OCI-LY1 (cell line): ENCODE measurements at regions not wholly inside any gene's neighbourhood (a gene's known extent, or its start where the extent isn't known, plus 50 kb on each side); places are given as distances from the start of the nearest gene placed in this dataset.

Source experiments
- H2AFZ ChIP-seq: fragments of 200-600 bp; sonication (generic), shearing (Covaris generic); 2 replicates; pipeline ENCODE4 v1.6.0; 2014; ENCODE audit warnings: antibody characterized with exemption, mild to moderate bottlenecking, low read length
- H3F3A ChIP-seq: fragments of 200-600 bp; sonication (generic), shearing (Covaris generic); 2 replicates; pipeline ENCODE4 v1.6.0; 2014; ENCODE audit warnings: mild to moderate bottlenecking, antibody characterized with exemption, low read length, moderate library complexity; ENCODE audit not compliant: insufficient read depth
- H3K27ac ChIP-seq: fragments of 200-600 bp; sonication (generic); 2 replicates; pipeline ENCODE4 v1.5.1; 2014; ENCODE audit warnings: low read length, mixed run types, mild to moderate bottlenecking, low read depth; ENCODE audit not compliant: poor library complexity, severe bottlenecking
- H3K27me3 ChIP-seq: fragments of 200-600 bp; sonication (generic); 2 replicates; pipeline ENCODE4 v1.6.0; 2014; ENCODE audit warnings: antibody characterized with exemption, mild to moderate bottlenecking, low read length, moderate library complexity; ENCODE audit not compliant: insufficient read depth
- H3K36me3 ChIP-seq: fragments of 200-600 bp; sonication (generic); 2 replicates; pipeline ENCODE4 v1.6.1; 2014; ENCODE audit warnings: mild to moderate bottlenecking, antibody characterized with exemption, low read length, moderate library complexity, mixed read lengths; ENCODE audit not compliant: insufficient read depth
- H3K4me1 ChIP-seq: fragments of 200-600 bp; sonication (generic); 2 replicates; pipeline ENCODE4 v1.5.1; 2014; ENCODE audit warnings: mild to moderate bottlenecking, low read length, moderate library complexity; ENCODE audit not compliant: insufficient read depth, severe bottlenecking
- H3K4me2 ChIP-seq: fragments of 200-600 bp; sonication (generic), shearing (Covaris generic); 2 replicates; pipeline ENCODE4 v1.6.1; 2014; ENCODE audit warnings: low read length
- H3K4me3 ChIP-seq: fragments of 200-600 bp; sonication (generic); 2 replicates; pipeline ENCODE4 v1.5.1; 2014; ENCODE audit warnings: low read length, low read depth, mild to moderate bottlenecking, mixed read lengths; ENCODE audit not compliant: poor library complexity, severe bottlenecking
- H3K79me2 ChIP-seq: fragments of 200-600 bp; shearing (Covaris generic); 2 replicates; pipeline ENCODE4 v1.6.1; 2016; ENCODE audit warnings: mixed run types, low read length, mixed read lengths; ENCODE audit not compliant: insufficient read depth
- H3K9ac ChIP-seq: fragments of 200-600 bp; sonication (generic), shearing (Covaris generic); 2 replicates; pipeline ENCODE4 v1.6.1; 2014; ENCODE audit warnings: mild to moderate bottlenecking, low read length, mixed read lengths
- H3K9me2 ChIP-seq: fragments of 200-600 bp; sonication (generic), shearing (Covaris generic); 2 replicates; pipeline ENCODE4 v1.6.1; 2014; ENCODE audit warnings: low read depth, mild to moderate bottlenecking, low read length, mixed read lengths
- H3K9me3 ChIP-seq: fragments of 200-600 bp; shearing (Covaris generic); 2 replicates; pipeline ENCODE4 v1.6.1; 2014; ENCODE audit warnings: low read length, mixed read lengths
- H4K20me1 ChIP-seq: fragments of 200-600 bp; sonication (generic), shearing (Covaris generic); 2 replicates; pipeline ENCODE4 v1.6.0; 2016; ENCODE audit warnings: mild to moderate bottlenecking, low read length; ENCODE audit not compliant: insufficient read depth
- CTCF ChIP-seq: fragments of 200-600 bp; sonication (generic), shearing (Covaris generic); IDR thresholded peaks from 2 replicates; pipeline ENCODE4 v1.5.1; 2017; ENCODE audit warnings: mild to moderate bottlenecking, antibody characterized with exemption, low read length, moderate library complexity, mixed read lengths
- EZH2 ChIP-seq: fragments of 200-600 bp; sonication (generic), shearing (Covaris generic); IDR thresholded peaks from 2 replicates; pipeline ENCODE4 v1.8.0; 2017; ENCODE audit warnings: borderline replicate concordance, mixed run types, mild to moderate bottlenecking, antibody characterized with exemption, low read length, moderate library complexity, mixed read lengths

- no peaks in the 10 kb centered on the region for H3K9me2 ChIP-seq
- H3K4me3 ChIP-seq = no peak overlapping the region
- no peak for TF ChIP-seq EZH2
- TF ChIP-seq CTCF = no peak
- no peaks in the 10 kb centered on the region for H3K27me3 ChIP-seq
- H3K9ac ChIP-seq = no peak overlapping the region
- H3K4me2 ChIP-seq = no peak overlapping the region
- no peaks in the 10 kb centered on the region for H4K20me1 ChIP-seq
- H2AFZ ChIP-seq = no peak overlapping the region
- no peaks in the 10 kb centered on the region for H3K79me2 ChIP-seq
- no peaks in the 10 kb centered on the region for H3K4me1 ChIP-seq
- H3F3A ChIP-seq = no peaks in the 10 kb centered on the region
- H3K9me3 ChIP-seq = no peaks in the 10 kb centered on the region; the same call in 1 of the 2 replicates
- no peaks in the 10 kb centered on the region for H3K36me3 ChIP-seq
- no peak overlapping the region for H3K27ac ChIP-seq
Measured at GRCh38 chr5:112059579-112060135, 302.7 kb upstream of the NREP start.

- H4K20me1 ChIP-seq = no peaks in the 10 kb centered on the region
- no peak overlapping the region for H3K27ac ChIP-seq
- H3F3A ChIP-seq = no peaks in the 10 kb centered on the region
- no peak overlapping the region for H3K4me2 ChIP-seq
- no peak overlapping the region for H3K4me3 ChIP-seq
- H2AFZ ChIP-seq = no peak overlapping the region
- no peaks in the 10 kb centered on the region for H3K4me1 ChIP-seq
- no peaks in the 10 kb centered on the region for H3K27me3 ChIP-seq
- H3K79me2 ChIP-seq = no peaks in the 10 kb centered on the region
- no peak overlapping the region for H3K9ac ChIP-seq
- no peaks in the 10 kb centered on the region for H3K9me2 ChIP-seq
- no peaks in the 10 kb centered on the region for H3K36me3 ChIP-seq
- no peak for TF ChIP-seq CTCF
- no peak for TF ChIP-seq EZH2
- H3K9me3 ChIP-seq = no peaks in the 10 kb centered on the region
Measured at GRCh38 chr5:112049738-112050137, 292.7 kb upstream of the NREP start.

- Histone ChIP-seq H3K4me2 (no peak overlapping the region), H3K36me3 (no peaks in the 10 kb centered on the region), H2AFZ (no peak overlapping the region), H3K79me2 (no peaks in the 10 kb centered on the region), H3K4me1 (no peaks in the 10 kb centered on the region), H4K20me1 (no peaks in the 10 kb centered on the region), H3K9me2 (no peaks in the 10 kb centered on the region), H3K9me3 (no peaks in the 10 kb centered on the region), H3F3A (no peaks in the 10 kb centered on the region), H3K27ac (no peak overlapping the region), H3K9ac (no peak overlapping the region), H3K4me3 (no peak overlapping the region), H3K27me3 (no peaks in the 10 kb centered on the region)
- no peak for TF ChIP-seq EZH2
- TF ChIP-seq CTCF = no peak
Measured at GRCh38 chr5:112036206-112036605, 279.2 kb upstream of the NREP start.
